ENCODE measurements at regions not wholly inside any gene's neighbourhood (a gene's known extent, or its start where the extent isn't known, plus 50 kb on each side); places are given as distances from the start of the nearest gene placed in this dataset.

DNA sequence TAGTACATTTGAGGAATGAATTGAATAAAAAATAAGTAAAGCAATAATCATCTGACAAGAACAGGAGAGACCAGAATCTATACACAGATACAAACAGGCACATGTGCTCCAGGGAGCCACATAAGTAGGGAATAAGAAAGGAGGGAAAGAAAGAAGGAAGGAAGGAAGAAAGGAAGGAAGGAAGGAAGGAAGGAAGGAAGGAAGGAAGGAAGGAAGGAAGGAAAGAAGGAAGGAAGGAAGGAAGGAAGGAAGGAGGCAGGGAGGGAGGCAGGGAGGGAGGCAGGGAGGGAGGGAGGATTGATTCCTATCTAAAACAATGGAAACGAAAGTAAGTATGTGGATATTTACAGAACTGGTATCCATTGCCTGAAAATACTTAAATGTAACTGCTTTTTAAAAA is 475.8 kb downstream of the NLGN4X start:
- no peak for TF ChIP-seq CTCF (IDR thresholded peaks at IDR 0.05; ENCODE audit: low read depth, low read length)
- DNase-seq (ENCODE audit: extremely low read depth, low read depth): no peak

- no peak for TF ChIP-seq CTCF (IDR thresholded peaks at IDR 0.05; ENCODE audit: low read depth, low read length)
- DNase-seq (ENCODE audit: extremely low read depth, low read depth): no peak
These were observed 480.0 kb downstream of the NLGN4X start for GRCh38 chrX:5748586-5749150.

GRCh38 chrX:5746231-5746630 is 482.4 kb downstream of the NLGN4X start:
- TF ChIP-seq CTCF (IDR thresholded peaks at IDR 0.05; ENCODE audit: low read depth, low read length): no peak
- DNase-seq (ENCODE audit: extremely low read depth, low read depth): no peak

GRCh38 chrX:5733501-5733900 is 495.2 kb downstream of the NLGN4X start:
- no peak for DNase-seq (ENCODE audit: extremely low read depth, low read depth)
- TF ChIP-seq CTCF (IDR thresholded peaks at IDR 0.05; ENCODE audit: low read depth, low read length): no peak

- no peak for DNase-seq (ENCODE audit: extremely low read depth, low read depth)
- TF ChIP-seq CTCF (IDR thresholded peaks at IDR 0.05; ENCODE audit: low read depth, low read length): no peak
These were observed 498.1 kb downstream of the NLGN4X start for GRCh38 chrX:5730556-5730955.

GRCh38 chrX:5726224-5726623 is 502.4 kb downstream of the NLGN4X start:
- no peak for TF ChIP-seq CTCF (IDR thresholded peaks at IDR 0.05; ENCODE audit: low read depth, low read length)
- no peak for DNase-seq (ENCODE audit: extremely low read depth, low read depth)

- no peak for TF ChIP-seq CTCF (IDR thresholded peaks at IDR 0.05; ENCODE audit: low read depth, low read length)
- no peak for DNase-seq (ENCODE audit: extremely low read depth, low read depth)
These were observed 504.5 kb downstream of the NLGN4X start for GRCh38 chrX:5724123-5724522.

All from AG09319 (cell line).